HG03439 (cell line): ENCODE measurements at regions not wholly inside any gene's neighbourhood (a gene's known extent, or its start where the extent isn't known, plus 50 kb on each side); places are given as distances from the start of the nearest gene placed in this dataset.

Experiments
- ATAC-seq: cut with Tn5 transposase; IDR thresholded peaks from one replicate; pipeline ENCODE4 v1.9.1; 2021; ENCODE audit warnings: mild to moderate bottlenecking, moderate library complexity; ENCODE audit not compliant: unreplicated experiment

DNA sequence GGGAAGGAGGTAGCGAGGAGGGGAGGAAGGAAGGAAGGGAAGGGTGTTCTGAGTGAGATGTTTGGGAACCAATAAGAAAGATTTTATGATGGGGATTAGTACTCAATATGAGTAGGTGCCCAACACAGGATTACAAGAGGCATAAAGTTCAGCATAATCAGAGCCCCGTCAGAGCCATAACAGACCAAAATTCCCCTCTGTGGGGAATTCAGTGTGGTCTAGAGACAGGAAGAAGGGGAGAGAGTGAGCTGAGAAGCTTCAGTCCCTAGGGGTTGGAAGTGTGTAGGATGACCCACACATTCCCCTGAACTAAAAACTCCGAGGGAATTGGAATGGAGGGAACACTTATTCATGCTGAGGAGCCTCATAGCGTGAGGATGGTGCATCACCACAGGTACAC lies 160.3 kb upstream of the SASH1 start:
- ATAC-seq, result no peak

DNA sequence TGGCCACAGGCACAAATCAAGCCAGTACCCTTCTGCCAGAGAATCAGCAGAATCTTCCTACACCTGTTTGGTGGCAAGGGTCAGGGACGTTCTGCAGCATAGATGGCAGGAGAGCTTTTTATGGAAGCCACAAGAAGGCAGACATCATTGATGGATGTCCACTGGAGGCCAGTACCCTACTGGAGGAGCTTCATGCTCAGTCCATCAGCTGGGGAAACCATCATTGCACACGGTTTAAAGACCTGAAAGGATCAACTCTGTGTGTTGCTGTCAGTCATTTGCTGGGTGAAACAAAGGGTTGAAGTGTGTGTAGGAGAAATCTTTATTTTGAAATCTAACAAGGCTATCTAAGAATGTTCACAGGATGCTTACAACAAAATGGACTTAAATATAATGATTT lies 158.9 kb upstream of the SASH1 start:
- no peak for ATAC-seq

GRCh38 chr6:148186916-148187315 lies 155.7 kb upstream of the SASH1 start:
- no peak for ATAC-seq

GRCh38 chr6:148192310-148192709 lies 150.3 kb upstream of the SASH1 start:
- no peak for ATAC-seq

DNA sequence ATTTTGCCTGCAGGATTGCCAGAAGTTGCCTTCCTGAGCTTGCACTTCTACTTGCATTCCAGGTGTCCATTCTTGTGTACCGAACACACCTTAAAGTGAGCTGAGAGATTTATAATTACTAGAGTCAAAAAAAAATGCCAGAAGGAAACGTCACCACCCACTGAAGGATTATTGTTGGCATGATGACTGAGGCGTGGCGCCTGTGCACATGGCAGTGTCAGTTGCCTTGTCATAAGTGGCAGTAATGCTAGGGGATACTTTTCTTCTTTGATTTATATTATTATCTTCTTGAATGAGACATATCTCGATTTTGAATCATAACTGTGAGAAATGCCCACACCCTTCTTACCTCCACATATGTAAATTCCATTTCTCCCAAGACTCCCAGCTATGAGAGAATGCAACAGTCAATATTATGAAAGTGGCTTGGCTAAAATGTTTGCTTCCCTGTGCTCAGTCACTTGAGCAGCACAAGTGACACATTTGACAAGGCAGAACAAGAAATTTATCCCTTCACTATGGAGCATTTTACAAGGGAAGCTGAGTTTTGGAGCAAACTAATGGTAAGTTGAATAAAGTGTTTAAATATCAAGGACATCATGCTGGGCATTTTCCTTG lies 149.5 kb upstream of the SASH1 start:
- no peak for ATAC-seq

DNA sequence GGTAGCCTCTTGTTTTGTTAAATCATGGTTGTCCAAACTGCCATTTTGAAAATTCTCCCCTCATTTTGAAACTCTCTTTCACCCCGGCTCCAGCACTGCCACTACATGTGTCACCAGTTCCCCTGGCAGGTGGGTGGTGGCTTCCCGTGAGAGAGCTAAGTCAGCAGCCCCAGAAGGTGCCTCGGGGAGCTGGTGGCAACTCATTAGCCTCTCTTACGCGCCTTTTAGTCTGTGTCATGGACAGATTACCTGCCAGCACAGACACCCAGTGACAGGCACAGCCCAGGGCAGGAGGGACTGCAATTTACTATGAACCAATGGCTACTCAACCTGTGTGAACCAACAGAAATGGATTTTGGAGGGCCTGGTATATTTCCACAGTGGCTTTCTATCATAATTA lies 147.1 kb upstream of the SASH1 start:
- no peak for ATAC-seq

DNA sequence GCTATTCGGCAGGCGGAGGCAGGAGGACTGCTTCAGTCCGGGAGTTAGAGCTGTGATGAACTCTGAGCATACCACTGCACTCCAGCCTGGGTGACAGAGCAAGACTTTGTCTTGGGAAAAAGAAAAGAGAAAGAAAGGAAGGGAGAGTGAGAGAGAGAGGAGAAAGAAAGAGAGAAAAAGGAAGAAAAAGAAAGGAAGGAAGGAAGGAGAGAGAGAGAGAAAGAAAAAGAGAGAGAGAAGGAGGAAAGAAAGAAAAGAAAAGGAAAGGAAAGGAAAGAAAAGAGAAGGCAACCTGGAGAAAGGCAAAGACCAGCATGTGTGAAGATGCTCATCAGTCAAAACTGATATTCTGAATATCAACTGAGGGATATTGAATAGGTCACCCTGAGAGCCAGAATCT lies 143.1 kb upstream of the SASH1 start:
- ATAC-seq, result no peak

GRCh38 chr6:148200293-148200692 lies 142.3 kb upstream of the SASH1 start:
- no peak for ATAC-seq

GRCh38 chr6:148200781-148201180 lies 141.9 kb upstream of the SASH1 start:
- no peak for ATAC-seq

- no peak for ATAC-seq
These were observed 139.2 kb upstream of the SASH1 start for GRCh38 chr6:148203281-148203925.

GRCh38 chr6:148203970-148204369 lies 138.7 kb upstream of the SASH1 start:
- peak; percentile 97 for ATAC-seq

DNA sequence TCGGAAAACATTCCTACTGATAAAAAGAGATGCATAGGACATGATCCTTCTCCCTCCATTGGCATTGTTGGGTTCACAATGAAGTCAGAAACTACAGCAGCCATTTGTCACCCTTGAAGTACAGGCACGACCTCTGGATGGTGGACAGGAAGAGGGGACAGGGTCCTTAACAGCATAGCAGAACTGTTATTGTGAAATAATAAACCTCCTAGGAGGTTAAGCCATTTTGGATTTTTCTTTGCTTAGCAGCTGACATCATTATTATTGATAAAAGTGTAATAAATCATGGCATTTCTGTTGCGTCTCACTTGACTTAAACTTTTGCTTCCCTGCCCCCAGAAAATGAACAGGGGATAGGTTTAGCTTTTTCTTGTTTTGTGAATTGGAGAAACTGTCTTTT lies 134.3 kb upstream of the SASH1 start:
- no peak for ATAC-seq

- no peak for ATAC-seq
These were observed 130.8 kb upstream of the SASH1 start for GRCh38 chr6:148211777-148212324.

- no peak for ATAC-seq
These were observed 130.3 kb upstream of the SASH1 start for GRCh38 chr6:148212366-148212765.

GRCh38 chr6:148213366-148213765 lies 129.3 kb upstream of the SASH1 start:
- no peak for ATAC-seq

GRCh38 chr6:148214667-148215066 lies 128.0 kb upstream of the SASH1 start:
- no peak for ATAC-seq

DNA sequence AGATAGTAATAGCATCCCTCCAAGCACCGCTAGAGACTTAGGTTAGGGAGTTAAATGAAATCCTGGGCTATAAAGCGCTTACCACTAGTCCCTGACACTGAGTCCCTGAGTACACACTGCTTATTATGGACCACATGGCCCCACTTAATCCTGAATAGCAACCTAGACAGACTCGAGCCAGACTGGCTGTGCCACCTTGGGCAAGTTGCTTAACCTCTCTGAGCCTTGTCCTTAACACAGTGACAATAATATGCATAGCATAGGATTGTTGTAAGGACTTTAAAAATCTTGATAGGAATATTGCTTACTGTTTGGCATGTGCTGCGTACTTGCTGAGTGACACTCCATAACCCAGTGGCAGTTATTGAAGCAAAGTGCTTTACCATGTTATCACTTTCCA lies 125.6 kb upstream of the SASH1 start:
- no peak for ATAC-seq

GRCh38 chr6:148217921-148218320 lies 124.7 kb upstream of the SASH1 start:
- ATAC-seq, result no peak

DNA sequence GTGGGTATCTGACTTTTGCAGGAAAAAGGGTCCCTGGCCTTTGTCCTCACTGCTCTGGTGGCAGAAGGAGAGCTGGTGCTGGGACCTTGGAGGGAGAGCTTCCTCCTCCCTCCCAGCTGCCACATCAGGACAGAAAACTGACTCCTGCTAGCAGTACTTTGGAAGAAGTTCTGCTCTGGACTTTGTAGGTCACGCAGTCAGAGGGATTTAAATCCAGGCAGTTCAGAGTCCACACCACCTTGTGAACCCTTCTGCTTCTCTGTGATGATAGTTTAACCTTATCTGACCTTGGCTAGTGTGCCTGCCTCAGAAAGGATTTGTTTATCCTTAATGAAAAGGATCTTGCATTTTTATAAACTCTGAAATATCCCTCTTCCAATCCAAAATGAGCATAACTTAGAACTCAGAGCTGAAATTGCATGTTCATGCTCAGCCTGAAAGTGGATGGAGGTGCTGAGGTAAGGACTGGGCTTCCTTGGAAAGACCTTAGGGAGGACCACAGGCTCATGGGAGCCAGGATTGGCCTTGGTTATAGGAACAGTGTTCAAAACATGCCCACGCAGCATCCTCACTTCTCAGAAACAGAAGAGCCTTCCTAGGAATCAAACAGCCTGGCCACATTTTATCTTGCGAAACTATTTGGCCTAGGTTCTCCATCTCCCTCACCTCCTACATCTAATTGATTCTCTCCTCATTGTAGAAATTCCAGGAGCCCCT lies 123.9 kb upstream of the SASH1 start:
- ATAC-seq, result no peak

- no peak for ATAC-seq
These were observed 121.2 kb upstream of the SASH1 start for GRCh38 chr6:148221196-148221979.

- no peak for ATAC-seq
These were observed 120.3 kb upstream of the SASH1 start for GRCh38 chr6:148222376-148222775.
